Skin epidermis (tissue), 12 donors: ENCODE measurements at regions not wholly inside any gene's neighbourhood (a gene's known extent, or its start where the extent isn't known, plus 50 kb on each side); places are given as distances from the start of the nearest gene placed in this dataset.

Experiments
- H3K27ac ChIP-seq, 21 experiments: fragments of 200-600 bp; sonication (generic) in 11 of 21; one replicate each; pipeline ENCODE4 v1.5.0; 2020; ENCODE audit warnings: mild to moderate bottlenecking in 3 of 21, inconsistent platforms in 2 of 21, moderate library complexity in 2 of 21
- H3K4me3 ChIP-seq, 7 experiments: fragments of 200-600 bp; sonication (generic) in 2 of 7; one replicate each; pipeline ENCODE4 v1.5.0; 2020; ENCODE audit warnings: inconsistent platforms in 2 of 7, mild to moderate bottlenecking in 2 of 7, moderate library complexity in 1 of 7

DNA sequence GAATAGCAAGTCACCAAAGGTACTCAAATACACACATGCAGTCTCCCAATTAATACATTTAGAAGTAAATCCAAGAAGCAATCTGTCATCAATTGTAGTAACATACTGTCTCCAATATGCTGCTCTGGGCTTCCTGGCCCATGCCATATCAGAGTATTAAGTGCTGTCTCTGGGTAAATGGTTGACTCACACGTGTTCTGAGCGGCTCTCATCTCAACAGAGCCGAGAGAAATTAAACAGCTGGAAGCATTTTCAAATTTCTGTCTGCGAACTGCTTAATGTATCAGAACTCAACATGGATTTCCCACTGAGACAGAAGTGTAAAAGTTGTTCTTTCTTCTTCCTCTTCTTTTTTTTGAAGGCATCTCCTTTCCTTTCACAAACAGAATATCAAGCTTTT lies 247.3 kb upstream of the TAS2R1 start:
- no peak overlapping the region for H3K4me3 ChIP-seq

DNA sequence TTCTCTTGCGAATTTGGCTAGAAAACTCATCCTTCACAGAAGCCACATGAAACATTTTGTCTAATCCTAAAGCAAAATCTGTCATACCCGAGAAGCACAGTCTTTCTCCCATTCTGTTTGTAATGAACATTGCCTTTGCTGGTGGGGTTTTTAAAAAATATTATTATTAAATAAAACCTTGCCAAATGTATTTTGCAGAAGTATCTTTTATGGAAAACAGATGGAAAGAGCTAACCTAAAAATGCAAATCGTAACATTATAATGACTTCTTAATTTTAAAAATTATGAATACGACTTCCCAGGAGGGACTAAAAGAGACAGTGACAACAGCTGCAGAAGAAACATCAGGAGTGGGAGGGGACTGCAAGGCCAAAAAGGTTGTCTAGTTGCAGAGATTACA lies 246.3 kb upstream of the TAS2R1 start:
- Histone ChIP-seq H3K27ac (no peak overlapping the region), H3K4me3 (no peak overlapping the region)

More for the DNA sequence above, 247.3 kb upstream of the TAS2R1 start:
- no peak overlapping the region for H3K27ac ChIP-seq

DNA sequence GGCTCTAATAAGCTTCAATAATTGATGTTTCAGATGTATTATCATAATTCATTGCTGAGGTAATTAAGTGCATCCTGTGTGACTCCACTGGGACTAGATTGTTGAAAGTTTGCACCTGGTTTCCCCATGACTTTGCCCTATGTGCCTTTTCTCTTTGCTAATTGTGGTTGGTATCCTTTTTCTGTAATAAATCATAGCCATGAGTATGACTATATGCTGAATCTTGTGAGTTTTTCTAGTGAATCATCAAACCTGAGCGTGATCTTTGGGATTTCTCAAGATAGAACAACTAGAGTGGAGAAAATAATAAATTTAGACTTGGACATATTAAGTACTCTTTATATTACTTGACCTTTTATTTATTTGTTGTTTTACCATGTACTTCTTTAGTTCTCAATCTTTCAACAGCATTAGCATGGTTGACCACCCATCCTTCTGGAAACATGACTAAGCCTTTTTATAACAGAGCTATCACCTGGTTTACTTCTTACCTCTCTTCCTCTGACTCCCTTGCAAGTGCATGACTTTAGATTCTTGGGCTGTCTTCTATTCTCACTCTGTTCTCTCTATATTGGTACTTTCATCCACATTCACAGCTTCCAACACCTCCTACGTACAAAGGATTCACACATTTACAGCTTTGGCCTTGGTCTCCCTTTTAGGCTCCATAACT lies 239.6 kb upstream of the TAS2R1 start:
- H3K27ac ChIP-seq = no peak overlapping the region

DNA sequence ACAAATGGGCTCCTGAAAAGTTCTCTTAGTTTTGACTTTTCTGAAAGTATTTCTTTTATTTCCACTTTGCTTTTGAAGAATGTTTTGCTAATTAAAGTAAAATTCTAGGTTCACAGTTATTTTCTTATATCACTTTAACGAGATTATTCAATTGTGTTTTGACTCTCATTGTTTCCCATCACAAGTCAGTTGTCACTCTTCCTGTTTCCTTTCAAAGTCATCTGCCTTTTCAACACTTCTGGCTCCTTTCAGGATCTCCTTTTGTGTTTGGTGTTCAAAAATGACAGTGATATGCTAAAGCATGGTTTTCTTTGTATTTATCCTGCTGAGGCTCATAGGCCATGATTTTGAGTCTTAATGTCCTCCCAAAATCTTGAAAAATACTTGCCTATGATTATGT lies 235.4 kb upstream of the TAS2R1 start:
- H3K27ac ChIP-seq = no peak overlapping the region
- no peak overlapping the region for H3K4me3 ChIP-seq

More for the DNA sequence above, 239.6 kb upstream of the TAS2R1 start:
- H3K4me3 ChIP-seq = no peak overlapping the region

DNA sequence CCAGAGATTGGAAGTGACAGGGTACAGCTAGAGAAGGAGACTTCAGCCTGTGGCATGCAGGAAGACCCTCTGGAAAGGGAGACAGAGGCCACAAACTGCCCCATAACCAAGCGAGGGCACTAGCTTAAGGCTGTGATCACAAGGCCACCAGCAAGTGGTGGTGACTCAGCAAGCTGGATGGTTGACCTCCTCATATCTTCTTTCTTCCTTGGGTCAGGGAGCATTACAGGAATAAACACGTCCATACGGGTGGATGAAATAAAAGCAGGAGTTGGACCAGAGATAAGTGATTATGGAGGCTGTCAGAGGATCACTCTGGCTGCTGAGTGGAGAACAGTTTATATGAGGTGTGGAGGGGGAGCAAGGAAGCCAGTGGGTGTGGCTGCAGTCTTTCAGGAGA lies 234.6 kb upstream of the TAS2R1 start:
- no peak overlapping the region for H3K4me3 ChIP-seq
- H3K27ac ChIP-seq = no peak overlapping the region

DNA sequence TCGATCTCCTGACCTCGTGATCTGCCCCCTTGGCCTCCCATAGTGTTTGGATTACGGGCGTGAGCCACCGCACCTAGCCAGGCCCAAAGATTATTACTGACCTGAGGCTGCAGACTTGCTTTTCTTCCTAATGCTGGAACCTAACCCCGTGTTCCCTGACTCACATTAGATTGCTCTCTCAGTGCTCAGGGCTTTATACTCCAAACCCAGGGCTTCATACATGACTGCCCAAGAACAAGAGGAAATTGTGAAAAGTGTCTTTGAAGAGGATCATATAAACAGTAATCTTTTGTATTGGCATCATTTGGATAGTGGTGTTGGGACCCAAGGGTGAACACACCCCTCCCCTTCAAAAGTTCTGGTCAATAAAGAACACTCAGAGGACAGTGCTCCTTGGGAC lies 233.3 kb upstream of the TAS2R1 start:
- Histone ChIP-seq H3K4me3 (no peak overlapping the region), H3K27ac (no peak overlapping the region)

DNA sequence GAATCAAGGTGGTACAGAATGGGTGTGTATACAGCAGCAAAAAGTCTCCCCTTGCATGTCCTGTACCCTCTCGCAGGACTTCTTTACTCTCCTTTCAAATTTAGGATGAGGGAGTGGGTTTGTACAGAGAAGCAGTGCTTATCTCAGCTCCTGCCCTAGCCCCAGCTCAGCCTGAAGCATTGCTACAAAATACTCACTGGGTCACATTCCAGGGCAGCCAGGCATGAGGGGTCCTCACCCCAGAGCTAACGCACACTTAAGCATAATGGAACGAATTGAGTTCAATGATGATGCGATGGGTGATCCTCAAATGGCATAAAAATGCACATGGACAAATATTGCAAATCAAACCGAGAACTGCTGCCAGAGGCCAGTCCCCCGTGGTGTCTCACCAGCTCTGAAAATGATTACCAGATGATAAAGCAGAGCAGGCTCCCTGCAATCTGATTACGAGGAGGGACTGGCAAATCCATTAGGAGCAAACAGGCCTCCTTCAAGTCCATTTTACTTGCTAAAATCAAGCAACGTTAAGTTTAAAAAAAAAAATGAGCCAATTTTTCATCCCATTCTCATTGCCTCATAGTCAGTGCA lies 231.6 kb upstream of the TAS2R1 start:
- H3K27ac ChIP-seq = no peak overlapping the region
- H3K4me3 ChIP-seq = no peak overlapping the region

DNA sequence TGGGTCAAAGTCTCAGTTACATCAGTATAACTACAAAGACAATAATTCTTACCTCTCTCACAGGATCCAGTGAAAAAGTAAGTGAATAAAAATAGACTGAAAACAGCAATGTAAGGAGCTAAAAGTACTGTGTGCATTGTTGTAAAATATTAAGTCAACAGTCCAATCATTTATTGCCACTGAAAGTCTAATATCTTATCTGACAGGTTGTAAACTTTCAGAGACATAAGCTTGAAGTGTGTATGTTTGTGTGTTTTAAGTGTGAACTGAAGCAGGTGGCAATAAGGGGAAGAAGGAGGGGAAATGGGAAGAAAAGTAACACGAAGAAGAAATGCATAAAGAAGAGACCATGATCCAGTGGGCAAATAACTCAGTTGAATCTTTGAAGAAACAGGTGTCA lies 229.7 kb upstream of the TAS2R1 start:
- Histone ChIP-seq H3K27ac (no peak overlapping the region), H3K4me3 (no peak overlapping the region)

DNA sequence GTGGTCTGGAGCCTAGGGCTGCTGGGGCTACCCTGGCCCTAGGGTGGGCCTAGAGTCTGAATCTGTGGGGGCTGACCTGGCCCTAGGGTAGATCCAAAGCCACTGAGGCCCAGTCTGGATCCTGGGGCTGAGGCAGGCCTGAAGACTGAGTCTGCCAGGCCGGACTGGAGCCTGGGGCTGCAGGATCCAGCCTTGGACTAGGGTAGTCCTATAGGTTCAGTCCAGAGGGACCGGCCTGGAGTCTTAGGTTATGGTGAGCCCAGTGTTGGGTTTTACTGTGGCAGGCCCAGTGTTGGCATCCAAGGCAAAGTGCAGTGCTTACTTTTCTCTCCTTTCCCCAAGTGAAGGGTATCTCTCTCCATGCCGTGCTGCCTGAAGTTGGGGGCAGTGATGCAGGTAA lies 227.9 kb upstream of the TAS2R1 start:
- Histone ChIP-seq H3K4me3 (no peak overlapping the region), H3K27ac (no peak overlapping the region)

DNA sequence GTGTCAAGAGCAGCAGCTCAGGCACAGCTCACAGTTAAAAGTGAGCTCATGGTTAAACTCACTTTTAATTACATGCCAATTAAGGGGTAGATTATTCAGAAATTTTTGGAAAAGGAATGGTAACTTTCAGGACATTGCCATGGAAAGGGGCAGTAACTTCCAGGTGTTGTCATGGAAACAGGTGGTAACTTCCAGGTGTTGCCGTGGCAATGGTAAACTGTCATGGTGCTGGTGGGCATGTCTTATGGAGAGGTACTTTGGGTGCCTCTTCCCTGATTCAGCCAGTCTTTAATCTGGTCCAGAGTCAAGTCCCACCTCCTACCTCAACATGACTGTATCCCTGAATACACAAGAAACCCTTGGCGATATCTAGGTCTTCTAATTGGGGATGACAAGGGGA lies 223.2 kb upstream of the TAS2R1 start:
- no peak overlapping the region for H3K4me3 ChIP-seq
- no peak overlapping the region for H3K27ac ChIP-seq

DNA sequence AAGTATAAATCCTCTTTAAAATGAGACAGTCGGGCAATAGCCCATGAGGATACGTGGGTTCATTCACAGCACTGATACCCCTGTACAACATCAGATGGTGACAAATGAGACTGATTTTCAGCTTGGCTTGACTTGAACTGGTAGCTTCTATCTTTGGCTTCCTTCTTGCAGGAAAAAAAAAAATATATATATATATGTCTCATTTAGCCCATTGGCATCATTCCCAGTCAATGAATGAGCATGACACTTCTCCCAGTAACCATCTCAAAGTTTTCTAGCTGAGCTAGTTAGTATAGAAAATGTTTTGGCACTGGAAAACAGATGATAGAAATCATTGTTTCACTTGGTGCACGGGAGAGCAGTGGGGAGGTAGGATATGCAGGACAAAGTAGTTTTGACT lies 222.5 kb upstream of the TAS2R1 start:
- H3K4me3 ChIP-seq = no peak overlapping the region
- H3K27ac ChIP-seq = no peak overlapping the region

DNA sequence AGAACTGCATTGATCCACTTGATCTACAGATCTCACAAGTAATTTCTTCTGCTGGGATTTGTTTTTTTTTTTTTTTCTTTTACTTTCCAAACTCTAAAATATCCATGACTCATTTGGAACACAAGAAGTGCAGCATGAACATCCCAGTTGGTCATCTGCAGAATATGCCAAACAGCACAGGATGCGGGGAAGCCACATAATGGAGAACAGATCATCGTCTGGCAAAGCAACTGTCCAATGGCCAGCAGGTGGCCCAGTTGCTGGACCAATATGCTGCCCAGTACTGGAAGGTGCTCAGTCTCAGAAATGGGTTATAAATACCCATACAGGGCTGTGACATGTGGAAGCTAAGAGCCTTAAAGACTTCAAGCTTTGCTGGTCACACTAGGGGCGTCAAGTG lies 221.3 kb upstream of the TAS2R1 start:
- no peak overlapping the region for H3K27ac ChIP-seq
- H3K4me3 ChIP-seq = no peak overlapping the region

DNA sequence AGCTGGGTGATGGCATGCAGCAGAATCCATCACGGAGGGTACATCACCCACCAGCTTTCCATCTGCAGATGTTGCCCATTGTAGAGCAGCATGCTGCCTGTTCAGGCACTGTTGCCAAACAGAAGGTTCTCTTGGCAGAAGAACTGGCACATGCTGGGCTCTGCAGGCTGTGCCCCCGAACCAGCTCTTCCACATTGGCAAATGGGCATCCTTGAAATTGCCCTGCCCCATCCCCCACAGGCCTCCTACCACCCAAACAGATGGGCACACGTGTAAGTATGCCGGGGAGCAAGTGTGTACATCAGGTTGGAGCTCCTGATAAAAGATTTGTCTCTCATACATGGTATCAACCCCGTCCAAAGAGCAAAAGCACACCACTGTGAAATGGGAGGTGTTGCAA lies 220.3 kb upstream of the TAS2R1 start:
- H3K27ac ChIP-seq = no peak overlapping the region
- no peak overlapping the region for H3K4me3 ChIP-seq

DNA sequence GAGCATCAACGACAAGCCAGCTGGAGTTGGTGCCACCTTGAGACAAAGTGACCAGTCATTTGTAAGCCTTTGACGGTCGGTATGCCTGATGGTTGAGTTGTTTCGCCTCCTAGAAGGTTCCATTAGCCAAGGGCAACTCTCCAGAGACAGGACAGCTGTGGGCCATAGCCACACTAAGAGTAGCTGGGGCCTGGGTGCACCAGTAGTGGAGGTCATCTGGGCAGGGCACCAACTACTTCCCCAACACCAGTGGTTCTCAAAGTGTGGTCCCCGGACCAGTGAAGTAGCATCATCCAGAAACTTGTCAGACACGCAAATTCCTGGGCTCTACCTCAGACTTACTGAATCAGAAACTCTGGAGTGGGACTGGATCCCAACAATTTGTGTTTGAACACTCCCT lies 217.5 kb upstream of the TAS2R1 start:
- H3K4me3 ChIP-seq = no peak overlapping the region
- H3K27ac ChIP-seq = no peak overlapping the region

DNA sequence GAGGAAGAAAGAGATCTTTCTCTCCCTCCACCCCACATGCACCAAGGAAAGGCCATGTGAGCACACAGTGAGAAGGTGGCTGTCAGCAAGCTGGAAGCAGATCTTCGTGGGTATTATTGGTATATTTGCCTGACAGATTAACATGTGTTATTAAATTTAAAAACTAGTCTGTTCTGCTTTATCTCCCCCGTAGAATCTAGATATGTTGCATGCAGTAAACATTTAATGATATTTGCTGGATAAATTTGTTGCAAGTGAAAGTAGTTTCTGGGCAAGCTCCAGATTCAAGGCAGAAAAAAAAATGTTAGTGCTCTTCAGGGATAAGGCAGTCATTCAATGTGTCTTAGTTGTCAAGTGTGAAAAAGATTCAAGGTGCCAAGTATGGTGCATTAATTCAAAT lies 215.0 kb upstream of the TAS2R1 start:
- Histone ChIP-seq H3K4me3 (no peak overlapping the region), H3K27ac (no peak overlapping the region)

DNA sequence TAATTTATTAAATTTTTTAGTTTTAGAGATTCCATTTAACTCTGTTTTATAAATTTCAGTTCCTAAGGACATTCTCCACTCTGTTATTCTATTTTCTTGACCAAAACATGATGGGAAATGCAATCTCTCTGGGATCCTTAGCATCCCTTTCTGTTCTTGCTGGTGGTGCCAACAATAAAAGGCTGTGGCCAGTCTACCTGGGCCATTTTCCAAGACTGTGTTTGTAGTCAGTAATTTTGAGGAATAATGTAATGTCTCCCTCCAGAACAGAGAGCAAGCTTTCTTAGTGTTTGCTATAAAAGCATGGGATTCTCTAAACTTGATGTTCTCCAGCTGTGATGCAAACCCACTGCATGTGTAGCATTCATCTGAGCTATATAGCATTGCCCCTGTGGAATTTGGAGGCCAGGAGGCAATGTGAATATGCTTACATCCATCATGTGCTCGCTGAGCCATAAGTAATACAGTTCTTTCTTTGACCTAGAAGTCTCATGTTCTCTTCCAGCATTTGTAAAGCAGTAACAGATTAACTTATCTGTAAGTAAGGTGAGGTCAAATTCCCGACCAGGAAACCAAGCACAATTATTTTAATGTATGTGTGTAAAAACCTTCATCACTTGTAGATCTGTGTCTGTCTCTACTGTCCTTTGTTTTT lies 211.5 kb upstream of the TAS2R1 start:
- no peak overlapping the region for H3K4me3 ChIP-seq
- H3K27ac ChIP-seq = no peak overlapping the region

DNA sequence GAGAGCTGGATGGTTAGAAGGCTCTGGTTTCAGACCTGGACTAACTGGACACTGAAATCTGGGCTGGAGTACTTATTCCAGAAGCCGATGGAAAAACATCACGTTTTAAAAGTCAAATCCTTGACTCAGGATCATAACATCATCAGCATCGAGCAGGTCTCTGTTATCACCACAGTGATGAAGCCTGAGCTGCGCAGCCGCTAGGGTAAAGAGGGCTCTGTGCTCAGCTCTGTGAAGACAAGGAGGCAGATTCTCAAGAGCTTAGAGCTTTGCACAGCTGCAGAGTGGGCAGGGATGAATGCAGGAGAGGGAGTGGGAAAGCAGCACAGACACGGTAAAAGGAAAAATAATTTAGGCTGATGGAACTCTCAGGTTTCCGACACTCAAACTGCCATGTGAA lies 208.8 kb upstream of the TAS2R1 start:
- H3K27ac ChIP-seq = no peak overlapping the region
- H3K4me3 ChIP-seq = no peak overlapping the region

DNA sequence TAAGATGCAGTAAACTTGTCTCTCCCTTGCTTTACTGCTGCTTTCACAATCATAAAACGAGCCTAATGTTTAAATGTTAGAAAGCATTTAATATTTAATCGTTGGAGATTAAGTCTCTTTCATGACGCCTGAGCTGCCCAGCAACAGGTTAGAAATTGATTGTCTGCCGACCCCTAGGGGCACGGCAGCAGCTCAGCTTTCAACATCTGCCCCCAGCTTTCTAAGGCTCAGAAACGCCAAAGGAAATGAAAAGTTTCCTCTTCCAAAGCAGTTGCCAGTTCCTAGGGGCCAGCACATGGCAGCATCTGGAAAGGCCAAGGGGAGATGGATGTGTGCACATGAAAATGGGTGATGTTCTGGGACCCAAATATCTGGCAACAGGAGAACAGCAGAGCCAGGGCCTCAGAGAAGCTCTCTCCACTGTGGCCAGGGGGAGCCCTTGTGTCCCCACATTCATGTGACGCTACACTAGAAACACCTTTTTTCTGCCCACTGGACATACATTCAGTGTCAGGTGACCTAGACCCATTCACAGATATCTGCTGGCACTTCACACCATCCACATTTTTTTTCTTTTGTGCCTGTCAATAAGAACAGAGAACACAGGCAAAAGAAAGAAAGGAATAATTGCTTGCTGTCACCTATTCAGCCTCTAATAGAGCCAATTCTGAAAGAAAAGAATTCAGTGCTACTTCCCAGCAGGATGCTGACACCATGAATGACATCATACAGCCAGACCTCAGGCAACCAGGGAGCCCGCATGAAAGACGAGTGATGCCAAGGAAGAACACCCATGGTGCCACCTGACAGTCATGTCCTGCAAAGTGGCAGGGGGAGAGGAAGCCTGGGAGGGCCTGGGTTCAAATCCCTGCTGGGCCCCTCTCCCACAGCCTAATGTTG lies 205.0 kb upstream of the TAS2R1 start:
- H3K27ac ChIP-seq = no peak overlapping the region
- H3K4me3 ChIP-seq = no peak overlapping the region

DNA sequence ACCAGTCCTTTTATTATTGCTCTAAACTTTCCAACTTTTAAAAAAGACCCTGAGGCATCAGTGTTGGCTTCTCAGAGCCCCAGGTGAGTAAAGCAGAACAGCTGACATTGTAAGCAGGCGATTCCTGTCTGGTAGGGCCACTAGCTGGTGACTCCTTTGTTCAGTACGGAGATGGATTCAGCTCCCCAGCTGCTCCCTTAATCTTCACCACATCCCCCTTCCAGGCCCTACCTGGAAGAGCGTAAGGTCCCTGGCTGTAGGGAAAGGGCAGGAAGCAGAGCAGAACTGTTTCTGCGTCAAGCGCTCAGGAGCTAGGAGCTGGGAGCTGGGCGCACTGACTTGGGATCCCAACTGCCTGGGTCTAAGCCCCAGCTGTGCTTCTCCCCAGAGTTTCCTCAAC lies 203.7 kb upstream of the TAS2R1 start:
- no peak overlapping the region for H3K27ac ChIP-seq
- H3K4me3 ChIP-seq = no peak overlapping the region

DNA sequence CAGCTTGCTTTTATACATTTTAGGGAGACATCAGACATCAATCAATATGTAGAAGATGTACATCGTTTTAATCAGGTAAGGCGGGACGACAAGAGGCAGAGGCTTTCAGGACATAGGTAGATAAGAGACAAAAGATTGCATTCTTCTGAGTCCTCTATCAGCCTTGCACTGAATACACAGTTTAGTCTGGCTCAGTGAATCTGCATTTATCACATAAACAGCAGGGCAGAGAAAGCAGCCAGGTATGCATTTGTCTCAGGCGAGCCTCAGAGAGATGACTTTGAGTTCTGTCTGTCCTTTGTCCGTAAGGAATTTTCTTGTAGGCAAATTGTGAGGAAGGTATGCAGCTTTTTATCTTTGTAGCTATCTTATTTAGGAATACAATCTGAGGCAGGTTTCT lies 202.8 kb upstream of the TAS2R1 start:
- Histone ChIP-seq H3K27ac (no peak overlapping the region), H3K4me3 (no peak overlapping the region)

DNA sequence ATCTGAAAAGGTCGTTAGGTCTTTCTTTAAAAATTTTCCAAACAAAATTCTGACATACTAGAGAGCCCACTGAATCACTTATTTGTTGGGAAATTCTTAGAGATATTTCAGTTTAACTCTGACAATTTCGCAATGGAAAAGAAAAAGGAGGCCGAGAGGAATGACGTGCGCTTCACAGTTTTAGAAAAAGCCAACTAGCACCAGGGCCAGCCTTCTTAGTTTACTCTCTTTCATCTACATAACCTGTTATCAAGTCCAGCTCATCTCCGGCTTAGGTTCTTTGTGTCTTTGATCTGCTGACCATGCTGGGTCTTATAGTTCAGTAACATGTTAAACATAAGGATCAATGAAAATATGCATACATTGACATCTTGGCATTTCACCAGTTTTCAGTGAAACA lies 201.7 kb upstream of the TAS2R1 start:
- H3K4me3 ChIP-seq = no peak overlapping the region
- H3K27ac ChIP-seq = no peak overlapping the region
